HepG2 (cell line): ENCODE measurements at regions not wholly inside any gene's neighbourhood (a gene's known extent, or its start where the extent isn't known, plus 50 kb on each side); places are given as distances from the start of the nearest gene placed in this dataset.
A peak's percentile ranks its signal among the peaks of the same experiment; 100 is the strongest.

ENCODE experiments used
- ATAC-seq: fragments of 200-7000 bp; cut with Tn5 transposase; 3 replicates; pipeline ENCODE4 v1.9.1; 2020; ENCODE audit warnings: mild to moderate bottlenecking, moderate library complexity
- BruUV-seq: library from RNA; stranded (reverse); fragments of 400-500 nt; replicated peaks from 2 replicates; lab custom pipeline; 2021; lab: Mats Ljungman, UMichigan
- CTCF ChIA-PET: fragments of 300-600 bp; formaldehyde crosslinking; extraction: SDS; loops from one replicate; lab custom pipeline; 2021; ENCODE audit warnings: low total read pairs, inconsistent platforms, low intra/inter-chr PET ratio; lab: Yijun Ruan, JAX
- POLR2A ChIA-PET: fragments of 350-600 bp; sonication (Branson Sonifier 250); formaldehyde crosslinking; loops from one replicate; lab custom pipeline; 2020; ENCODE audit warnings: antibody characterized with exemption, inconsistent platforms; lab: Yijun Ruan, JAX
- DNase-seq: peaks from one replicate; pipeline ENCODE4 v3.0.0-alpha.2; 2015; ENCODE audit warnings: low spot score
- FAIRE-seq: peaks from 3 replicates; lab custom pipeline; 2011; peaks lifted over from hg19 to GRCh38; lab: Jason Lieb, UNC
- H2AFZ ChIP-seq: one replicate; pipeline ENCODE4 v1.6.1; 2011; ENCODE audit warnings: low read length, inconsistent platforms
- H3K27ac ChIP-seq: fragments of 300-600 bp; 3 replicates; pipeline ENCODE4 v1.8.0; 2011; ENCODE audit warnings: mixed run types, mild to moderate bottlenecking, mixed read lengths, low read length, inconsistent platforms; ENCODE audit not compliant: insufficient read depth; ENCODE audit errors: extremely low read length
- H3K27me3 ChIP-seq, 2 experiments: fragments of 200-600 bp in 1 of 2; 2 replicates in 1 of 2; 3 replicates in 1 of 2; pipeline versions ENCODE4 v1.6.0 to v1.8.0; 2011; ENCODE audit warnings: low read length in 2 of 2, mild to moderate bottlenecking in 2 of 2, moderate library complexity in 2 of 2, inconsistent platforms in 1 of 2; ENCODE audit not compliant: insufficient read depth in 2 of 2, control insufficient read depth in 1 of 2
- H3K36me3 ChIP-seq, 2 experiments: fragments of 200-600 bp in 1 of 2; replicated peaks in 1 of 2; 2 replicates in 1 of 2; 3 replicates in 1 of 2; pipeline versions ENCODE4 v1.5.1 to v1.8.0; 2011; ENCODE audit warnings: low read length in 2 of 2, inconsistent platforms in 1 of 2; ENCODE audit not compliant: insufficient read depth in 2 of 2, control insufficient read depth in 1 of 2
- H3K4me1 ChIP-seq: 2 replicates; pipeline ENCODE4 v1.5.1; 2012; ENCODE audit warnings: low read length, inconsistent platforms; ENCODE audit not compliant: insufficient read depth
- H3K4me2 ChIP-seq: 2 replicates; pipeline ENCODE4 v1.6.0; 2011; ENCODE audit warnings: low read depth, low read length, inconsistent platforms
- H3K4me3 ChIP-seq, 3 experiments: fragments of 200-600 bp in 1 of 3; sonication (generic), shearing (Covaris generic) in 1 of 3; replicated peaks in 1 of 3; 2 replicates each; pipeline ENCODE4 v1.5.1; 2011 to 2016; ENCODE audit warnings: low read length in 3 of 3, inconsistent platforms in 2 of 3, low read depth in 2 of 3, mild to moderate bottlenecking in 2 of 3, control low read depth in 1 of 3, mixed read lengths in 1 of 3; ENCODE audit not compliant: insufficient read depth in 1 of 3
- H3K79me2 ChIP-seq: one replicate; pipeline ENCODE4 v1.6.1; 2011; ENCODE audit warnings: low read length, inconsistent platforms; ENCODE audit not compliant: insufficient read depth
- H3K9ac ChIP-seq: 2 replicates; pipeline ENCODE4 v1.6.0; 2011; ENCODE audit warnings: mild to moderate bottlenecking, low read depth, low read length, inconsistent platforms; ENCODE audit not compliant: insufficient read depth
- H3K9me3 ChIP-seq: 2 replicates; pipeline ENCODE4 v1.5.1; 2012; ENCODE audit warnings: mild to moderate bottlenecking, low read length
- H4K20me1 ChIP-seq: 2 replicates; pipeline ENCODE4 v1.6.0; 2011; ENCODE audit warnings: inconsistent platforms, mild to moderate bottlenecking, low read length, moderate library complexity; ENCODE audit not compliant: insufficient read depth
- CEBPB ChIP-seq: IDR thresholded peaks from 2 replicates; pipeline ENCODE4 v1.6.1; 2011; ENCODE audit warnings: low read depth, low read length, improper control_type of control experiment, borderline replicate concordance
- E2F5 ChIP-seq: sonication (generic); formaldehyde crosslinking; conservative IDR thresholded peaks from 2 replicates; pipeline ENCODE4 v1.4.0; 2020; ENCODE audit warnings: missing genetic modification reagents
- HMGXB3 ChIP-seq: sonication (generic); formaldehyde crosslinking; IDR thresholded peaks from 2 replicates; pipeline ENCODE4 v1.4.0; 2020; ENCODE audit warnings: missing genetic modification reagents, borderline replicate concordance
- HNRNPUL1 ChIP-seq: fragments of 200-400 bp; formaldehyde crosslinking; IDR thresholded peaks from 2 replicates; pipeline ENCODE4 v1.6.1; 2017; ENCODE audit warnings: low read depth, mild to moderate bottlenecking, low read length, moderate library complexity
- LCORL ChIP-seq, 2 experiments: fragments of 450-650 bp in 1 of 2; sonication (generic) in 1 of 2; formaldehyde crosslinking in 1 of 2; IDR thresholded peaks; 2 replicates each; pipeline versions ENCODE4 v1.5.0 to v1.6.1; 2017 to 2020; ENCODE audit warnings: antibody characterized with exemption in 1 of 2, missing genetic modification reagents in 1 of 2
- MAFF ChIP-seq: IDR thresholded peaks from 2 replicates; pipeline ENCODE4 v1.6.1; 2011; ENCODE audit warnings: low read depth, low read length, improper control_type of control experiment
- MAFK ChIP-seq, 2 experiments: IDR thresholded peaks in 1 of 2; conservative IDR thresholded peaks in 1 of 2; 2 replicates each; pipeline ENCODE4 v1.6.1; 2011; ENCODE audit warnings: improper control_type of control experiment in 2 of 2, low read length in 2 of 2
- NFATC3 ChIP-seq: sonication (generic); formaldehyde crosslinking; IDR thresholded peaks from 2 replicates; pipeline ENCODE4 v1.5.1; 2020; ENCODE audit warnings: mild to moderate bottlenecking, missing genetic modification reagents
- RAD51 ChIP-seq: fragments of 450-650 bp; IDR thresholded peaks from 2 replicates; pipeline ENCODE4 v1.6.1; 2016; ENCODE audit warnings: borderline replicate concordance
- ZKSCAN8 ChIP-seq: IDR thresholded peaks from 2 replicates; pipeline ENCODE4 v1.6.1; 2016; ENCODE audit warnings: borderline replicate concordance, missing genetic modification reagents, missing compliant biosample characterization
- ZNF230 ChIP-seq: sonication (generic); formaldehyde crosslinking; IDR thresholded peaks from 2 replicates; pipeline ENCODE4 v1.4.0; 2020; ENCODE audit warnings: mild to moderate bottlenecking, missing genetic modification reagents
- WGBS: methylation state at CpG from one replicate; pipeline ENCODE4 v1.1.6; 2017; ENCODE audit warnings: low lambda C conversion rate; 5-methylcytosine and 5-hydroxymethylcytosine counted together
- in situ Hi-C: cut with HindIII; loops from 2 replicates; pipeline ENCODE4 v1.10.0; 2017; ENCODE audit warnings: low pct_unique_long_range_greater_than_20kb; ENCODE audit not compliant: extremely low pct_ligation_motif_present
- intact Hi-C: fragments of 100-400 bp; cut with micrococcal nuclease; formaldehyde crosslinking; loops from one replicate; pipeline ENCODE4 v1.10.0; 2022; ENCODE audit not compliant: unreplicated experiment

GRCh38 chr1:78730054-78730453 is 80.4 kb downstream of the IFI44 start:
- no TSS peak for BruUV-seq
- H3K79me2 ChIP-seq: no peaks in the 10 kb centered on the region
- no peaks in the 10 kb centered on the region for H3K27me3 ChIP-seq
- no peaks in the 10 kb centered on the region for H3K4me1 ChIP-seq
- no peak overlapping the region for H3K9ac ChIP-seq
- DNase-seq: no peak
- H3K4me3 ChIP-seq: no peak overlapping the region
- no peaks in the 10 kb centered on the region for H3K36me3 ChIP-seq
- H3K27ac ChIP-seq: no peak overlapping the region
- no peak overlapping the region for H3K4me2 ChIP-seq
- TF ChIP-seq ZNF230 (CRISPR knock-in tag): no peak
- peak; percentile 82 for TF ChIP-seq MAFF
- TF ChIP-seq MAFK (conservative IDR thresholded peaks at IDR 0.05 in 1 of 2, IDR thresholded peaks at IDR 0.05 in 1 of 2; ENCODE audit: low read length in 2 of 2): peak; percentile 66 to 85; a peak in 3 of 4 replicates
- in situ Hi-C loops: no loop called here
- FAIRE-seq: no peak
- no peaks in the 10 kb centered on the region for H3K9me3 ChIP-seq
- POLR2A ChIA-PET: no interaction called here
- H4K20me1 ChIP-seq: no peaks in the 10 kb centered on the region
- intact Hi-C loops: no loop called here
- no peak overlapping the region for H2AFZ ChIP-seq
- ATAC-seq: no peak
- CTCF ChIA-PET: no interaction called here

- Histone ChIP-seq H3K9me3 (peaks cover 6% of the 10 kb centered on the region), H2AFZ (no peak overlapping the region), H3K9ac (no peak overlapping the region), H3K79me2 (no peaks in the 10 kb centered on the region), H3K36me3 (no peaks in the 10 kb centered on the region), H3K27ac (no peak overlapping the region), H3K4me2 (no peak overlapping the region), H3K4me1 (no peaks in the 10 kb centered on the region), H3K4me3 (no peak overlapping the region), H4K20me1 (no peaks in the 10 kb centered on the region), H3K27me3 (no peaks in the 10 kb centered on the region)
- ChIA-PET CTCF (no interaction called here), POLR2A (no interaction called here)
- no peak for FAIRE-seq
- no peak for DNase-seq
- in situ Hi-C loops (no loop called here), intact Hi-C loops (no loop called here)
- no TSS peak for BruUV-seq
- no peak for ATAC-seq
- 33% methylated on average over 5 of the region's 5 CpGs for WGBS
- TF ChIP-seq HNRNPUL1 (no peak), ZKSCAN8 (no peak), LCORL (IDR thresholded peaks at IDR 0.05) (no peak), LCORL (CRISPR knock-in tag; IDR thresholded peaks at IDR 0.05) (no peak), E2F5 (CRISPR knock-in tag) (no peak), CEBPB (peak; percentile 82), HMGXB3 (CRISPR knock-in tag) (no peak), NFATC3 (CRISPR knock-in tag) (no peak), RAD51 (no peak)
Observed at GRCh38 chr1:78731674-78732073, 82.0 kb downstream of the IFI44 start.
